Spleen (tissue), 3 donors: ENCODE measurements at regions not wholly inside any gene's neighbourhood (a gene's known extent, or its start where the extent isn't known, plus 50 kb on each side); places are given as distances from the start of the nearest gene placed in this dataset.

Experiments
- POLR2A ChIP-seq, 3 donors: fragments of 450-650 bp; IDR thresholded peaks; one replicate each; pipeline ENCODE4 v1.5.1; 2017; ENCODE audit warnings: antibody characterized with exemption in 3 of 3, mild to moderate bottlenecking in 1 of 3
- POLR2AphosphoS5 ChIP-seq, 3 donors: sonication (generic); formaldehyde crosslinking; IDR thresholded peaks; one replicate each; pipeline ENCODE4 v1.5.1; 2017; ENCODE audit warnings: antibody characterized with exemption in 3 of 3

DNA sequence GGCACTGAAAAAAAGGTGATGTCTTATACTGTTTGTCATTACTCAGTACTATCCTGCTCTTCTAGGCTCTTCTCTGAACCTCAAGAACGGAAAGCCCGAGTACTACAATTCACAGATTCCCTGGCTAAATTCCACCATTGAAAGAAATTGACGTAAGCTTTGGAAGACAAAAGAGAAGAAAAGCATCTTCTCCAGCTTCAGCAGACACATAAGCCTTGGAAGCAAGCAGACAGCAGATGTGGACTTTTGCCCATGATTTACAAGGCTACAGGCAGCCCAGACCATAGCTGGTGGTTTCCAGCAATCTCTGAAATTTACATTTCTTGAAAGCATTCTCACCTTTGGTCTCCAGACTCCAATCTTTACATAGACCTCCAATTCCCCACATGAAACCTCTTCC lies 289.0 kb downstream of the C1D start:
- TF ChIP-seq POLR2A (IDR thresholded peaks at IDR 0.05) (no peak), POLR2AphosphoS5 (IDR thresholded peaks at IDR 0.05) (no peak)
